H1 (cell line): ENCODE measurements at regions not wholly inside any gene's neighbourhood (a gene's known extent, or its start where the extent isn't known, plus 50 kb on each side); places are given as distances from the start of the nearest gene placed in this dataset.

Source experiments
- CTCF ChIA-PET: fragments of 300-600 bp; sonication (Branson Sonifier 250); formaldehyde crosslinking; loops from one replicate; lab custom pipeline; 2021; ENCODE audit not compliant: partially characterized antibody; lab: Charles Lee
- POLR2A ChIA-PET: fragments of 300-600 bp; sonication (Branson Sonifier 250); formaldehyde crosslinking; loops from one replicate; lab custom pipeline; 2021; ENCODE audit warnings: inconsistent platforms; ENCODE audit not compliant: partially characterized antibody; lab: Charles Lee
- DNase-seq, 2 experiments: peaks; one replicate each; pipeline versions ENCODE4 v3.0.0 to v3.0.0-alpha.2; 2010 to 2022; ENCODE audit warnings: low spot score in 2 of 2, low read depth in 1 of 2, mixed read lengths in 1 of 2
- FAIRE-seq: peaks from 2 replicates; lab custom pipeline; 2011; peaks lifted over from hg19 to GRCh38; lab: Jason Lieb, UNC
- H2AFZ ChIP-seq: 2 replicates; pipeline ENCODE4 v1.8.1; 2012; ENCODE audit warnings: low read length, inconsistent platforms
- H2AK5ac ChIP-seq: 2 replicates; pipeline ENCODE4 v1.6.1; 2013; ENCODE audit warnings: low read depth, low read length
- H2BK120ac ChIP-seq: replicated peaks from 2 replicates; pipeline ENCODE3; 2013; ENCODE audit warnings: low read depth, low read length, inconsistent platforms
- H2BK12ac ChIP-seq: 2 replicates; pipeline ENCODE4 v1.6.1; 2013; ENCODE audit warnings: low read depth, low read length
- H2BK15ac ChIP-seq: 2 replicates; pipeline ENCODE4 v1.6.1; 2013; ENCODE audit warnings: low read length
- H2BK20ac ChIP-seq: 2 replicates; pipeline ENCODE4 v1.6.1; 2013; ENCODE audit warnings: low read length
- H2BK5ac ChIP-seq: 2 replicates; pipeline ENCODE4 v1.6.1; 2013; ENCODE audit warnings: low read depth, low read length
- H3K14ac ChIP-seq: 2 replicates; pipeline ENCODE4 v1.6.1; 2013; ENCODE audit warnings: inconsistent platforms; ENCODE audit not compliant: insufficient read length
- H3K18ac ChIP-seq: 2 replicates; pipeline ENCODE4 v1.6.1; 2013; ENCODE audit warnings: low read length; ENCODE audit errors: extremely low read depth
- H3K23ac ChIP-seq: 2 replicates; pipeline ENCODE4 v1.6.1; 2013; ENCODE audit warnings: inconsistent platforms; ENCODE audit not compliant: insufficient read length
- H3K23me2 ChIP-seq: 2 replicates; pipeline ENCODE4 v1.6.1; 2013; ENCODE audit warnings: low read depth, low read length
- H3K27ac ChIP-seq: 2 replicates; pipeline ENCODE4 v1.6.1; 2011; ENCODE audit warnings: low read depth, low read length, inconsistent platforms
- H3K27me3 ChIP-seq, 4 experiments: replicated peaks in 1 of 4; 1 replicate in 1 of 4; 2 replicates in 3 of 4; pipeline versions ENCODE4 v1.6.1 to v1.8.1; 2011 to 2013; ENCODE audit warnings: low read length in 3 of 4, mild to moderate bottlenecking in 3 of 4, inconsistent platforms in 2 of 4, mixed read lengths in 2 of 4, moderate library complexity in 1 of 4; ENCODE audit not compliant: control insufficient read depth in 3 of 4, insufficient read depth in 3 of 4; ENCODE audit errors: extremely low read depth in 1 of 4
- H3K36me3 ChIP-seq, 4 experiments: 2 replicates each; pipeline versions ENCODE4 v1.6.1 to v1.8.1; 2011 to 2013; ENCODE audit warnings: mild to moderate bottlenecking in 4 of 4, low read length in 3 of 4, moderate library complexity in 2 of 4, control low read depth in 1 of 4, inconsistent platforms in 1 of 4; ENCODE audit not compliant: insufficient read depth in 4 of 4, control insufficient read depth in 2 of 4
- H3K4ac ChIP-seq: replicated peaks from 2 replicates; pipeline ENCODE3; 2013; ENCODE audit warnings: low read length, low read depth, mixed read lengths, inconsistent platforms; ENCODE audit not compliant: insufficient read length
- H3K4me1 ChIP-seq, 4 experiments: replicated peaks in 1 of 4; 1 replicate in 1 of 4; 2 replicates in 3 of 4; pipeline versions ENCODE4 v1.6.1 to v1.8.1; 2011 to 2013; ENCODE audit warnings: low read length in 3 of 4, inconsistent platforms in 2 of 4, mixed read lengths in 1 of 4; ENCODE audit not compliant: insufficient read depth in 4 of 4, control insufficient read depth in 3 of 4
- H3K4me2 ChIP-seq, 2 experiments: 2 replicates each; pipeline versions ENCODE4 v1.6.1 to v1.8.1; 2011 to 2013; ENCODE audit warnings: low read depth in 2 of 2, low read length in 2 of 2, control low read depth in 1 of 2, inconsistent platforms in 1 of 2, mild to moderate bottlenecking in 1 of 2; ENCODE audit not compliant: insufficient read depth in 1 of 2
- H3K4me3 ChIP-seq, 4 experiments: fragments of 200-600, 300-600 bp in 1 of 4; sonication (generic), shearing (Covaris generic), sonication (Bioruptor Twin) in 1 of 4; 2 replicates each; pipeline versions ENCODE4 v1.5.1 to v1.8.1; 2011 to 2016; ENCODE audit warnings: low read length in 4 of 4, low read depth in 3 of 4, control low read depth in 2 of 4, inconsistent platforms in 2 of 4, mild to moderate bottlenecking in 2 of 4, mixed read lengths in 1 of 4, moderate library complexity in 1 of 4; ENCODE audit not compliant: insufficient read depth in 2 of 4; ENCODE audit errors: extremely low read depth in 1 of 4
- H3K56ac ChIP-seq: replicated peaks from 2 replicates; pipeline ENCODE3; 2013; ENCODE audit warnings: low read depth, mild to moderate bottlenecking, mixed read lengths, low read length, inconsistent platforms; ENCODE audit not compliant: insufficient read length
- H3K79me1 ChIP-seq: 2 replicates; pipeline ENCODE4 v1.6.1; 2013; ENCODE audit warnings: low read depth, low read length, control low read depth
- H3K79me2 ChIP-seq, 2 experiments: 2 replicates each; pipeline versions ENCODE4 v1.6.1 to v1.8.1; 2012 to 2013; ENCODE audit warnings: low read length in 2 of 2, mild to moderate bottlenecking in 2 of 2, inconsistent platforms in 1 of 2; ENCODE audit not compliant: insufficient read depth in 2 of 2, control insufficient read depth in 1 of 2
- H3K9ac ChIP-seq, 4 experiments: replicated peaks in 1 of 4; 1 replicate in 1 of 4; 2 replicates in 3 of 4; pipeline versions ENCODE4 v1.6.1 to v1.8.1; 2011 to 2013; ENCODE audit warnings: low read depth in 3 of 4, low read length in 3 of 4, control low read depth in 2 of 4, mild to moderate bottlenecking in 2 of 4, moderate library complexity in 2 of 4, inconsistent platforms in 1 of 4; ENCODE audit errors: extremely low read depth in 1 of 4
- H3K9me3 ChIP-seq, 2 experiments: 2 replicates each; pipeline versions ENCODE4 v1.6.1 to v1.8.1; 2012 to 2013; ENCODE audit warnings: mild to moderate bottlenecking in 2 of 2, moderate library complexity in 2 of 2, control low read depth in 1 of 2, inconsistent platforms in 1 of 2, low read depth in 1 of 2, low read length in 1 of 2, mixed read lengths in 1 of 2; ENCODE audit not compliant: insufficient read depth in 2 of 2
- H4K20me1 ChIP-seq, 2 experiments: replicated peaks in 1 of 2; 2 replicates each; pipeline versions ENCODE3 to v1.8.1; 2011 to 2013; ENCODE audit warnings: inconsistent platforms in 2 of 2, low read length in 2 of 2, mild to moderate bottlenecking in 1 of 2; ENCODE audit not compliant: insufficient read depth in 2 of 2, control insufficient read depth in 1 of 2
- H4K5ac ChIP-seq: 2 replicates; pipeline ENCODE4 v1.6.1; 2013; ENCODE audit warnings: low read length, low read depth, mixed read lengths, inconsistent platforms; ENCODE audit not compliant: insufficient read length
- H4K8ac ChIP-seq: 2 replicates; pipeline ENCODE4 v1.8.0; 2013; ENCODE audit warnings: mild to moderate bottlenecking, moderate library complexity, low read length, inconsistent platforms; ENCODE audit not compliant: insufficient read depth; ENCODE audit errors: extremely low read depth
- H4K91ac ChIP-seq: replicated peaks from 2 replicates; pipeline ENCODE3; 2013; ENCODE audit warnings: low read length, mixed read lengths, inconsistent platforms; ENCODE audit not compliant: insufficient read length
- E2F6 ChIP-seq: IDR thresholded peaks from 2 replicates; pipeline ENCODE4 v1.6.1; 2012; ENCODE audit warnings: inconsistent platforms
- GABPA ChIP-seq: IDR thresholded peaks from 2 replicates; pipeline ENCODE4 v1.6.1; 2011; ENCODE audit warnings: mild to moderate bottlenecking, low read length, moderate library complexity, borderline replicate concordance; ENCODE audit not compliant: insufficient read depth
- JUN ChIP-seq: IDR thresholded peaks from 2 replicates; pipeline ENCODE4 v1.6.1; 2011; ENCODE audit warnings: low read depth, mild to moderate bottlenecking, improper control_type of control experiment, low read length
- TAF1 ChIP-seq: IDR thresholded peaks from 2 replicates; pipeline ENCODE4 v1.6.1; 2011; ENCODE audit warnings: mild to moderate bottlenecking, low read depth, low read length
- WGBS, 2 experiments: shearing (Covaris generic) in 1 of 2; methylation state at CpG; one replicate each; pipeline versions ENCODE4 v1.1.6 to v1.1.7; 2013 to 2015; ENCODE audit warnings: low lambda C conversion rate in 2 of 2, mixed read lengths in 2 of 2, inconsistent platforms in 1 of 2, low coverage in 1 of 2, missing lambda C conversion rate in 1 of 2; ENCODE audit not compliant: insufficient replicate concordance in 2 of 2, insufficient coverage in 1 of 2, insufficient read length in 1 of 2; ENCODE audit errors: extremely low coverage in 1 of 2, missing lambda C conversion rate in 1 of 2; 5-methylcytosine and 5-hydroxymethylcytosine counted together

GRCh38 chr16:80387318-80387921 is 153.4 kb upstream of the DYNLRB2 start:
- Histone ChIP-seq H3K14ac (no peak overlapping the region), H4K5ac (no peak overlapping the region), H3K23me2 (no peaks in the 10 kb centered on the region), H2BK12ac (no peak overlapping the region), H3K18ac (no peak overlapping the region), H3K79me1 (no peaks in the 10 kb centered on the region), H3K36me3 (no peaks in the 10 kb centered on the region), H2AFZ (no peak overlapping the region), H4K20me1 (no peaks in the 10 kb centered on the region), H3K9ac (no peak overlapping the region), H3K4me3 (no peak overlapping the region), H3K27me3 (no peaks in the 10 kb centered on the region), H2BK15ac (no peak overlapping the region), H3K23ac (no peak overlapping the region), H3K27ac (no peak overlapping the region), H3K4me1 (peaks cover 0 to 3% (median 0%) of the 10 kb centered on the region in 4 experiments; a peak in 2 of 7 replicates), H3K9me3 (no peaks in the 10 kb centered on the region), H4K91ac (no peak overlapping the region), H2BK20ac (no peak overlapping the region), H2AK5ac (no peak overlapping the region), H3K4me2 (no peak overlapping the region), H2BK5ac (no peak overlapping the region), H2BK120ac (no peak overlapping the region), H3K79me2 (no peaks in the 10 kb centered on the region), H4K8ac (no peak overlapping the region), H3K56ac (no peak overlapping the region), H3K4ac (no peak overlapping the region)
- FAIRE-seq: no peak
- ChIA-PET CTCF (interaction anchor here (0.8 to 1.3 kb wide), 2 partner anchors 11 to 79 kb away, joined by 3 read pairs; no protein-coding TSS in a partner anchor), POLR2A (no interaction called here)
- TF ChIP-seq GABPA (no peak), JUN (no peak), E2F6 (no peak), TAF1 (no peak)
- DNase-seq: no peak
- 90% methylated on average over 15 of the region's 15 CpGs; no CpG with 5 or more reads in 1 of the 2 experiments for WGBS, 2 experiments
